Activated CD4-positive, CD25-positive, alpha-beta regulatory T cell treated with anti-CD3 and anti-CD28 coated beads, Interleukin-2, amount 50 U/mL, for 16 hours (primary cell): ENCODE measurements at regions not wholly inside any gene's neighbourhood (a gene's known extent, or its start where the extent isn't known, plus 50 kb on each side); places are given as distances from the start of the nearest gene placed in this dataset.

Experiments used
- DNase-seq: peaks from one replicate; pipeline ENCODE4 v3.0.0-alpha.2; 2020; ENCODE audit warnings: low read depth, low spot score

DNA sequence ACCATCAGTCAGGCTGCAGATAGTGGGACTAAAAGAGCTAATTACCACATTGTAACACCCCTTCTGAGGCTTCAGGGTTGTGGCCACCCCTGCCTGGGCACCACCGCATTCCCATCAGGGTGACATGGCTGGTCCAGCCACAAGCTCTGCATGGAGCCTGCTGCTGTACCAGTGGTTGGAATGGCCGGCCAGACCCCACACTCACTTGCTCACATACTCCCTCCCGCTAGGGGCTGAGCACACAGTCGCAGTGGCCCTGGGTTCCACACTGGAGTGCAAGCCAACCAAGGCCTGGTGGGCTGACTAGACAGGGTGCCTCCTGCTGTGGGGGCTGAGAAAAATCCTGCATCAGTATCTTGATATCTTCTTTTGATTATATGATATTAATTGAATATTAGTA, 182.8 kb upstream of the STK17B start:
- DNase-seq, result no peak

DNA sequence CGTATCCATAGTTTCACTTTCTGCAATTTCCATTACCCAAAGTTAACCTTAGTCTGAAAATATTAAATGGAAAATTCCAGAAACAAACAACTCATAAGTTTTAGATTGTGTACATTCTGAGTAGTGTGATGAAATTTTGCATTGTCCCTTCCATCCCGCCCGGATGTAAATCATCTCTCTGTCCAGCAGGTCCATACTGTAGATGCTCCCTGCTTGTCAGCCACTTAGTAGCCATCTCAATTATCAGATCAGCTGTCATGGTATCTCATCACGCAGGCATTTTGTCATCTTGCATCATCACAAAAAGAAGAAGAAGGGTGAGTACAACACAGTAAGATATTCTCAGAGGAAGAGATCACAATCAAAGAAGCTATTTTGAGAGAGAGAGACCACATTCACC, 185.0 kb upstream of the STK17B start:
- no peak for DNase-seq

DNA sequence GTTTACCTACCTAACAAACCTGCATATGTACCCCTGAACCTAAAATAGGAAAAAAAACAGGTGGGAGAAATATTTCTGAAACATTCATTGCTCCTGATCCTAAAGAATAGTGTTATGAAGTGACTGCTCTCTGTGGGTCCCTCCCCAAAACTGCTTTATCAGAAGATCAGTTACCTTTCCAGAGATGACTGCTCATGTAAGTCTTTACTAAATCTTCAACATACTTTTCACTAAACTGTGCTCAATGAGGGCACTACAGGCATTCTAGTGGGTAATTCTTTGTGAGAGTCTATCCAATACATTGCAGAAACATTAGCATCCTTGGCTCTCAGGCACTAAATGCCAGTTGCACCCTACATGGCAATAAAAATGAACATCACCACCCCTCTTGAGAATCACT, 189.3 kb upstream of the STK17B start:
- DNase-seq, result no peak

DNA sequence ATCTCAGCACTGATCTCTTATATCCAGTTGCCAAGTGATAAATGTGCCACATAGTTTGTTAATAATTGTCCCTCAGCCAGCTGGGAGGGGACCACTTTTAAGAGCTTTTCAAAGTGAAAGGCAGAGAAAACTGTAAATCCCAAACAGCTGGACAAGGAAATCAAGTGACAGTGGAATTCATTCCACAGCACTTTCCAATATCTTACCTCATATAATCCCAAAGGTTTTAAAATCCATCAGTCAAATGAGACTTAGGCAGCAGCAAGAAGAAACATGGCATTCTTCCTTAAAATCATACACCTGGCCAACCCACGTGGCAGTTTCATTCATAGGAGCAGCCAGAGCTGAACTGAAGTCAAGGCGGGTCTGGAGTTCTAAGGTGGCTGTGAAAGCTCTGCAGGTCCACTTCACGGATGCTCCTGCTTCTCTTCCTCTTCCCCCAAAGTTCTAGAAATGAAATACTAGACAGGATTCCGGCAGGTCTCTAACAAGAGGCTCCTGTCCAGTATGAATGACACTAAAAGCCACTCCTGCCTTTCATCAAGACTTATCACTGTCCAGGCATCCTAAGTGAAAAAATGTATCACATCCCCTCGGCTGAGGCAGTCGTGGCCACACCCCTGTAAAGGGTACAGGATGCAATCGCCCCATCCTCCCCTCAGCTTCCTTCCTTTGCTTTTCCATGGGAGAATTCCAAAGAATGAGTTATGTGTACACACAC, 190.4 kb upstream of the STK17B start:
- DNase-seq, result no peak

DNA sequence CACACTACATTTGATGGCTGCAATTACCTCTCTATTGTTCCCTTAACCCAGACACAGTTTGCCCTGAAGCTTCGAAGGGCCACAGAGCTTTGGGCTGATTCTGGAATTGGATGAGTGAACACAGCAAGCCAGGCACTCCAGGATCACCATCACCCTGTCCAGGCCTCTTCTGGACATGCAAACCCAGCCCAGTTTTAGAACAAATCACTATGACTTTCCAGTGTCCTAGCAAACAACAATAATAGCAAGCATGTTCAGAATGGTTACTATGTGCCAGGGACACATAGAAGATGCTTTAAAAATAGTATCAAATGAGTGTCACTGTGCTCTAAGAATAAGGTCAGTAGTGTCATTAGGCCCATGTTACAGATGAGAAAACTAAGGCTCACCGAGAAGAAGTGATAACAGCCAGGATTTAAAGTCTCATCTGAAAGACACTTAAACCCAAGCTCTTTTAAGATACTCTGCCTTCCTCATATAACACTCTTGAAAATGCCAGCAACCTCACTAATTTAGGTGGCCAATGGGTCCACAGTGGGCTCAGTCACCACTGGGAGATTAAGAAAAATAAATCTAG, 191.7 kb upstream of the STK17B start:
- no peak for DNase-seq

DNA sequence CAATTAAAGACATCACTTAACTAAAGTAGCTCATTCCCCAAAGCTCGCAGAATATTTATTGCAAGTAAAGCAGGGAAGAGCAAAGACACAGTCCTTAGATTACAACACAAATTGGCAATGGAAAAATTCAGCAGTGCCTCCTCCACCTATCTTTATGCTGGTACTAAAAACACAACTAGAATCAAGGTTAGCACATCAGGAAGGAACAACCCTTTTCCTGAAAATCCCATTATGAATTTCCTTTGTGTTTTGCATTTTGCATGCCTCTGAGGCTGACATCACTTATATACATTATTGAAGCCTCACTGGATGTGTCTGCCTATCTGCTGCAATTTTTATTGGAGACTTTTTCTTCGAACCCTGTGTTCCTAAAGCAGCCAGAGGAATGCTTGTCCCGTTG, 193.8 kb upstream of the STK17B start:
- DNase-seq, result no peak

DNA sequence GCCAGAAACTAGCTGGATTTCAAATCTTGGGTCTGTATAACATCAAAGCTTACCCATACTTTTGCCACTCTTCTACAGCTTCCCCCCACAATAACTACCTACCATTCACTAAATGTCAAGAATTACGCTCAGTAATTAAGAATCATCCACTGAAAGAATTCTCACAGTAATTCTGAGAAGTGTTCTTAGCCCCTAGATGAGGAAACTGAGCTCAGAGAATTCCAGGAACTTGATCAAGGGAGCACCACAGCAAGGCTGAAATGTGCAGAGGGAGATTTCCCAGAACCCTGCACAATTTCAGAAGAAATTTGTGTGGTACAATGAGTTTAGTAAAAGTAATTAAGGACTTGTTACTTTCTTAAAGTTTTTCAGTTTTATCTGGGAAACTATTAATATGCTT, 194.5 kb upstream of the STK17B start:
- DNase-seq, result no peak

DNA sequence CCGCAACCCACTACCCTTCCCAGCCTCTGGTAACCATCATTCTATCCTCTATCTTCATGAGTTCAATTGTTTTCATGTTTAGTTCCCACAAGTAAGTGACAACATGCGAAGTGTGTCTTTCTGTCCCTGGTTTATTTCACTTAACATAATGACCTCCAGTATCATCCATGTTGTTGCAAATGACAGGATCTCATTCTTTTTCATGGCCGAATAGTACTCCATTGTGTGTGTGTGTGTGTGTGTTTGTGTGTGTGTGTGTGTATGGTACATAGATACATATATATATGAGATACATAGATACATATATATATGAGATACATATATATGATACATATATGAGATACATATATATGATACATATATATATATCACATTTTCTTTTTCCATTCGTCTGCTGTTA, 196.3 kb upstream of the STK17B start:
- DNase-seq, result no peak

DNA sequence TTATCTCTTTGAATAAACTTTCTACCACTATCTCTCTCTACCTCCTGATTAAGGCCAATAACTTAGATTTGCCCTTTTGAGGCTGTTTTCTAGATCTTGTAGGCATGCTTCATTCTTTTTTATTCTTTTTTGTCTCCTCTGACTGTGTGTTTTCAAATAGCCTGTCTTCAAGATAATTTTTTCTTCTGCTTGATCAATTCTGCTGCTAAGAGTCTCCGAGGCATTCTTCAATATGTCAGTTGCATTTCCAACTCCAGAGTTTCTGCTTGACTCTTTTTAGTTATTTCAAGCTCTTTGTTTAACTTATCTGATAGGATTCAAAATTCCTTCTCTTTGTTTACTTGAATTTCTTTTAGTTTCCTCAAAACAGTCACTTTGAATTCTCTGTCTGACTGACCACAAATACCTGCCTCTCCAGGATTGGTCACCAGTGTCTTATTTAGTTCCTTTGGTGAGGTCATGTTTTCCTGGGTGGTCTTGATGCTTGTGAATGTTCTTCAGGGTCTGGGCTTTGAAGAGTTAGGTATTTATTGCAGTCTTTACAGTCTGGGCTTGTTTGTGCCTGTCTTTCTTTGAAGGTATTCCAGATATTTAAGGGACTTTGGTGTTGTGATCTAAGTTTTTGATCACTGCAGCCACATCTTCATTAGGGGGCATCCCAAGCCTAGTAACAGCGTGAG, 197.3 kb upstream of the STK17B start:
- no peak for DNase-seq

DNA sequence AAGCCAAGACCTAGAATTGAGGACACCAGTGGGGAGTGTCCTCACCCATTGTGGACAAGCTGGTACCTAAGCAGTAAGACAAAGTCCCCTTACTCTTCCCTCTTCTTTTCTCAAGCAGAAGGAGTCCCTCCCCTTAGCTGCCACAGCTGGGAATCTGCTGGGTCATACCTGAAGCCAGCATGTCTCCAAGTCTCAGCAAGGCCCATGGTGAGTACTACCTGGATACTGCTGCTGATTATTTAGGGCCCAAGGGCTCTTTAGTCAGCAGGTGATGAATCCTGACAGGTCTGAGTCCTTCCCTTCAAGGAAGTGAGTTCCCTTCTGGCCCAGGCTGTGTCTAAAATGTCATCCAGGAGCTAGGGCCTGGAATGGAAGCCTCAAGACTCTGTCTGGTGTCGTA, 198.6 kb upstream of the STK17B start:
- DNase-seq, result no peak

DNA sequence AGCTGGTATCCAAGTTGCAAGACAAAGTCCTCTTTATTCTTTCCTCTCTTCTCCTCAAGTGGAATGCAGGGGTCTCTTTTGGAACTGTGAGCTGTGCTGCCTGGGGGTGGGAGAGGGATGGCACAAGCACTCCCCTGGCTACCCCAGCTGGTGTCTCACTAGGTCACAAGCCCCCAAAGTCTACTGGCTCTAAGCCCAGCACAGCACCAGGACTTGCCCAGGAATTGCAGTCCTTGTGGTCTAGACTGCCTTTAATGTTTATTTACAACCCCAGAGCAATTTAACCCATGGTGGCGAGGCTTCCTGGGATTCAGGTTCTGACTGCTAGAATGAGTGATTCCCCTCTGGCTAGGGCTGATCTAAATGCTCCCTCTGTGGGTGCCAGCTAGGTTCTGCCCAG, 199.0 kb upstream of the STK17B start:
- no peak for DNase-seq

DNA sequence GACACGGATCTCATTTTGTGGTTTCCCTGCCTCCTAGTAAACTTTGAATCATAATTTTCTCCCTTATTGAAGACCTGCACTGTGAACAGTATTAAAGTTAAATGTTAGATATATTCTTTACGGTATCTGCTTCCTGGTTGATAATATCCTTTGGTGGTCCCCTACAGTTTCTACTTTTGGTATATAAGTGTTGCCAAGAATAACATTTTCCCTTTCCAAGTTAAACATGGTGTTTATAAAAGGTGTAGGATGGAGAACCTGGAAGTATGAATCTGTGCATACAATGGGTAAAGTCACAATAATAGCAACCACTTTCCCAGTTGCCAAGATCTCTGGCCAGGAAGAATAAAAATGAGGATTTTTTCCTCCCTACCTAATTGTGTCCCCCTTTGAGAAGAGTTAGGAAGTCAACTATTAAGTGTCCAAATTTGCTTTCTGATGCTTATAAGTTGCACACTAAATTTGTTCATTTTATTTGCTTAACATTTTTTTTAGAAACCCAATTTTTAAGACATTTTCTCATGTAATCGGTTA, 201.0 kb upstream of the STK17B start:
- no peak for DNase-seq

DNA sequence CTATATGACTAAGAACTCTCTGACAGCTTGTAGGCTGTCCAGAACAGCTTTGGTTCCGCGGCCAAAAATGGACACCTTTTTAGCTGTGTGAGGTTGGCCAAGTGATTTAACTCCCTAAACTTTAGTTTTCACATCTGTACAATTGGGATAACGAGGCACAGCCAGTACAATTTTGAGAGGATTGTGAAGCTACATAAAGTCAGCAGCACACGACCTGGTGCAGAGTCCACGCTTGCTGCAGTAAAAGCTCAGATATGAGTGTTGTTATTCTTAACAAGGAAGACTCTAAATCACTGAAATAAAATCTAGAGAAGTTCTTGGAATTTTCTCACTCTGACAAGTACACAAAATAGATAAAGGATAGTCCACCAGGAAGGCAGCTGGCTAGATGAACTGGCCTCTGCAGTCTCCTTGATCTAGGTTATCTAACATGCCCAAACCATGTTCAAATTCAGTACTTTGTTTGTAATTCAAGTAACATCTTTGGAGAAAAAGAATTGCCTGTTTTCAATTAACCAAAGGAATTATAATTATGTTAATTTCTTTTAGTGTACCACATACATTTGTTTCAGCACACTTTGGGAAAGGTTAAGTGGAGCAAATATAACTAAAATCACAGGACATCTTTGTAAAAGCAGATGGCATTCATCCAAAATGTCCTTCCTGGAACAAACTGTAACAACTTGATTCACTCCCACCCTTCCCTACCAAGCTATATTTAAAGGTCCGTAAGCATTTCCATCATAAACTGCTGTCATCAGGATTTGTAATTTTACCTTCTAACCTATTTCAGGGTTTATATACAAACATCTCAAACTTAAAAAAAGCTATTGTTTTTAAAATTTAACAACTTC, 201.7 kb upstream of the STK17B start:
- DNase-seq, result no peak

DNA sequence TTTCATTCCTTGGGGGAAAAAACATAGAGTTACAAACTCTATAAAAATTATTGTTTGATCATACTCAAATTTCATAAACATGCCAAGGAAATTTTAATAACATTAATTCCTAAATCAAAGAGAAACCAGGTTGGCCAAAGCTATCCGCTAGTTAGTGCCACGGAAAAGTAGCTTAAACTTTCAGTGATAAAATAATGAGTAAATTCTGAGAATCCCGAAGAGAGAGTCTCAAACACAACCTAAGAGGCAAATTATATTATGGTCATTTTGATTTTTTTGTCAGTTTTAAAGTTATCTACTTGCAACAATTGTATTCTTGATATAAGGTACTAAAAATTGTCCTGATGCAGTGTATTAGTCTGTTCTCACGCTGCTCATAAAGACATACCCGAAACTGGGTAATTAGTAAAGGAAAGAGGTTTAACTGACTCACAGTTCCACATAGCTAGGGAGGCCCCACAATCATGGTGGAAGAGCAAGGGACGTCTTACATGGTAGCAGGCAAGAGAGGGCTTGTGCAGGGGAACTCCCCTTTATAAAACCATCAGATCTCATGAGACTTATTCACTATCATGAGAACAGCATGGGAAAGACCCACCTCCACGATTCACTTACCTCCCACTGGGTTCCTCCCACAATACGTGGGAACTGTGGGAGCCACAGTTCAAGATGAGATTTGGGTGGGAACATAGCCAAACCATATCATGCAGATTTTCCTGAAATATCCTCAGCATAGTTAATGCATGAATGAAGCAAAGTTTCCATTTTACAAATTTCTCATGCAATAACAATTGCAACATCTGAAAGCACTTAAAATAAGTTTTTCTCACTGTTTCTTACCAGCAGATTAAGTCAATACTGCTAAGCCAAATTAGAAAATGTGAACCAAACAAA, 205.9 kb upstream of the STK17B start:
- DNase-seq, result no peak

DNA sequence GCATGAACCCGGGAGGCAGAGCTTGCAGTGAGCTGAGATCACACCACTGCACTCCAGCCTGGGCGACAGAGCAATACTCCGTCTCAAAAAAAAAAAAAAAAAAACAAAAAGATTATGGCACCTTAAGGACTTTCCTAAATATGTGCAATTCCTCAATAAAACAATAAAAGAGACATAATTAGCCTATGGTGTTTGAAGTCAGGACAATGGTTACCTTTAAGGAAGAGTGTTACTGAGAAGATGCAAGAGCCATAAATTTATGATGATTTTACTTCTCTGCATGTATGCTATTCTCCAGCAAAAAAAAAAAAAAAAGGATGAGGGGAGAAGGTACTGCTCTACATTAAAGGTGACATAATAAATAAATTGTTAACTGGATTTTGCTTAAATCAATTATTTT, 208.2 kb upstream of the STK17B start:
- DNase-seq, result no peak

DNA sequence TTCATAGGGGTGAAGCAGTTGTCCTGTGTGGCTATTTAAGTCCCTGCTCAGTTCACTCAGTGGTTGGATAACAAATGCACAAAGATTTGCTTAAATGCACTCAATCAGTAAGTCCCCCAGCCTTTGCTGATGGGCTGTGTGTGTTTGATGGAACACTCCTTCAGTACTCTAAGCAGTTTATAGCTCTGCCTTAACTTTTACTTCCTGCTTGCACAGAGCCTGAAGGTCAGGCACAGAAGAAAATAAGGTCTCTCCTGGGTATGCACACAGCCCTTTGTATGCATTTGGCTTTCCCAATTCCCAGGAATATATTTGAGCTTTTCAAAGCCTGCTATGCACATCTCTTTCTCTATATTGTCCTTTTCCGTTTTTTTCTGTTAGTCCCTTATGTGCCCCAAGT, 208.7 kb upstream of the STK17B start:
- no peak for DNase-seq

DNA sequence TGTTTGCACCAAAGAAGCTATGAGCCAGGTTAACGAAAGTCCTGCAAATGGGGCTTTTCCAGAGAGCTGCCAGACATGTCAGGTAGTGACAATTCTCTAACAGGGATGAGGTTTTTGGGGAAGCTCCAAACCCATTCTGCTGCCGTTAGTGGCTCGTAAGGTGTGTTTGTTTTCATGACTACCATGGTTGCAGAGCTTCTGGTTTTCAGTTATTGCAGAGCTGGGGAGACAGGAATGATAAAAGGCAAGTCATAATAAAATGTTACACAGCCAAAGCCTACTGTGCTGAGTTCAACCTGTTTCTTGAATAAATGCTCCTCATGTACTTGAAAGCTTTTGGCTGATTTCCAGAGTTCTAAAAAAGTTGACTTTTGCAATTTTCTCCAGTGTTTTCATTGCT, 209.2 kb upstream of the STK17B start:
- no peak for DNase-seq

DNA sequence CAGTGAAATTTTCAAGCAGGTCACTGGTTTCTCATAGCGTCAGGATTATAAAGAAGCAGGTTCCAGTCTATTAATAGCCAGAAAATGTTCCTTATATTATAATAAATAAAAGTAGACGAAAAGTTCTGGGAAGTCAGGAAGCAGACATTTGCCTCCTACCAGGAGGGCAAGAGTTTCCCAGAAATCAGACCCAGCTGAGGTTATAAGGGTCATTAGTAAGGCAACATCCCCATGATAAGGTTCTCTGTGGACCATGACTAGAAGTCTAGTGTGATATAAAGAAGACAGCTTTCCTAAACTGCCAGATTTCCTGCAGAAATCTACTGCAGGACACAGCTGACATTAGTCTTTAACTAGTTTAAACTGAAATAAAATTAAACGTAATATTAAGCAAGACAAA, 210.1 kb upstream of the STK17B start:
- DNase-seq, result no peak

DNA sequence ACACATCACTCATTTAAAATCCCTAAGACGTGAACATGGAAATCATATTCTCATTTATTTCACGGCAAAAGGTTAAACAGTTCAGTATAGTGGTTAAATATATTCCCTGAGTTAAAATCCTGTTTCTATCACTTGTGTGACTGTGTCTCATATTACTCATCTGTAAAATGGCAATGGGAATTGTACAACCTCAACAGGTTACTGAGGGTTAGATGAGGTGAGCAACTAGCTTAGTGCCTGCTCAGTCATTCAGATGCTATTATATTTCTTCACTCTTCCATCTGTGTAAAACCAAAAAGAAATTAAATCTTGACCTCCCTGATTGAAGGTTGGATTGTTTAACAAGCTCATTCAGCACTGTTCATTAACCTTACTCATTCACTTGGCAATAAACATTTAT, 212.4 kb upstream of the STK17B start:
- no peak for DNase-seq

DNA sequence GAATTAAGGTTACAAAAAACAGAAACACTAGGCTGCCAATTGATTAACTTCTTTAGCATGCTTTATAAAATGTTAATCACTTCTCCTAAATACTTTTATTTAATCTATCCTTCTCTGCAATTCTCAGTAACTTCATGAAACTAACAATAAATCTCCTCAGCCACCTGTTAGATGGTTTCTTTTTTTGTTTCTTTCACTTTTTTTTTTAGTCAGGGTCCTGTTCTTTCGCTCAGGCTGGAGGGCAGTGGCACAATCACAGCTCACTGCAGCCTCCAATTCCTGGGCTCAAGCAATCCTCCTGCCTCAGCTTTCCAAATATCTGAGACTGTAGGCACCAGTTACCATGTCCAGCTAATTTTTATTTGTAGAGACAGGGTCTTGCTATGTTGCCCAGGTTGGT, 213.4 kb upstream of the STK17B start:
- no peak for DNase-seq

DNA sequence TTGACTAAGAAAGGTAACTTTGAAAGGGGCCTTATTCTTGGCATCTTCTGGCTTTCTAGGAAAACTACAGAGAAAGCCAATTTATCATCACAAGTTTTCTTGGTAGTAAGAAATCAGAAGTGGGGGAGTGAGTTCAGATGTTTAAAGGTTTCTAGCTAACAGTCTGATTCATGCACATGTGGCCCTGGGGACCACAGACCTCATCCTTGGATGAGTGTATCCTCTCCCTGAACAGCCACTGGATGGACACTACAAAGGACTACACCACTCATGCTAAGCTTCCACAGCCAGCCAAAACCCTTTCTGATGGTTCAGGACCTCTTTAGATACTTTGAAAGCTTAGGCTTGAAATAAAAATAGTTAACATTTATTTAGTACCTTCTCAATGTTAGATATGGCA, 218.3 kb upstream of the STK17B start:
- no peak for DNase-seq
